ENCODE measurements at regions not wholly inside any gene's neighbourhood (a gene's known extent, or its start where the extent isn't known, plus 50 kb on each side); places are given as distances from the start of the nearest gene placed in this dataset.
"Not testable (repeated sequence)": the region's sequence is repeated elsewhere in the genome, so short reads cannot be mapped to it uniquely, and the experiment has no call there.

DNA sequence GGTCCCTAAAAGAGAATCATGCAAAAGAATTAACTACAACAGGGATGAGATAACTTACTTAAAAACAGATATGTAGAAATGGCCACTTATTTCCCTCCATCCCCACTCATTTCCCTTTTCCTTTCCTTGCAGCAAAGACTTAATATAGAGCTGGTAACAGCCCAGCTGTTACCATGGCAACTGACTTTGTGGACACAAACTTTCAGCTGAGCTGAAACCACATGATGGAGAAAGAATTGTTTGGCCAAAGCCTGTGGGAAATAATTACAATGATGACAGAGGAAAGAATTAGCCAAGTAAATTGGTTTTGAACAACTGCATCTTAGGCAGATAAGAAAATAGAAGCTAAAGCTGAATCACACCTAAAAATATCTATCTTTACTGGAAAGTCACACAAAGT is 364.9 kb downstream of the GALC start:
- no peak for DNase-seq

GRCh38 chr14:87626266-87626665 is 366.7 kb downstream of the GALC start:
- no peak for DNase-seq

DNA sequence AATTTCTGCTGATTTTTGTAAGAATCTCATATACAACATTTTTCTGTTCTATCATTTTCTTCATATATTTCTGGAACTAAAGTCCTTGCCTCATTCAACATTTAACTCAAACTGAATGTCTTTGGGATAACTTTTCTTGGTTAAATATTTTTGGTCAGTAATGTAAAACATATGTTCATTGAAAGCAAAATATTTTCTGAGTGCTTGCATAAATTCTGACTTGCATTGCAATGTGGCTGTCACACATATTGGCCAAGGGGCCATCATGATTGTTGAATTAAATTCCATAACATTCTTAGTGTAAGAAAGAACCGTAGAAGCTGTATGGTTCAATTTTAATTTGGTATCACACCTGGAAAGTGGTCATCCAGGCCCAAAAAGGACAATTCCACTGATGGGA is 369.4 kb downstream of the GALC start:
- DNase-seq = no peak

GRCh38 chr14:87617079-87617478 is 375.9 kb downstream of the GALC start:
- no peak for DNase-seq

- peak; percentile 9 for DNase-seq
Measured at GRCh38 chr14:87615822-87616679, 376.9 kb downstream of the GALC start.

- DNase-seq = no peak
Measured at GRCh38 chr14:87615047-87615446, 377.9 kb downstream of the GALC start.

DNA sequence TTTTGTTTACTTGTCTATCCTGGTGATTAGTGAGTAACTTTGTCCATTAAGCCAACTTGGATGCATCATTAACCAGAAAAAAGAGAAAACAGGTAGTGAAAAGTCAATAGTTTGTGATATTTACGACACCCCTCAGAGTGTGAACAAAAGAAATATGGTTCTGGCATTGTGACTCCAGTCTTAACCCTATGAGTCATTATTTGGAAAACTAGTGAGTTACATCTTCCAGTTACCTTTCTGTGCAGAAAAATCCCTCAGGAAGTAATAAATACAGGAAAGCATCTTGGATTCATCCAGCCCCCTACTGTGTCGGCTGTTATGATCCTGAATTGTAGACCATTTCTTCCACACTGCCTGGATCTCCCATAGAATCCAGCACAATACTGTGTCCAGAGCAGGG is 379.1 kb downstream of the GALC start:
- DNase-seq = no peak

- not testable (repeated sequence) for DNase-seq
Measured at GRCh38 chr14:87607056-87607455, 385.9 kb downstream of the GALC start.

GRCh38 chr14:87601036-87601435 is 391.9 kb downstream of the GALC start:
- no peak for DNase-seq

GRCh38 chr14:87600240-87600639 is 392.7 kb downstream of the GALC start:
- DNase-seq = no peak

DNA sequence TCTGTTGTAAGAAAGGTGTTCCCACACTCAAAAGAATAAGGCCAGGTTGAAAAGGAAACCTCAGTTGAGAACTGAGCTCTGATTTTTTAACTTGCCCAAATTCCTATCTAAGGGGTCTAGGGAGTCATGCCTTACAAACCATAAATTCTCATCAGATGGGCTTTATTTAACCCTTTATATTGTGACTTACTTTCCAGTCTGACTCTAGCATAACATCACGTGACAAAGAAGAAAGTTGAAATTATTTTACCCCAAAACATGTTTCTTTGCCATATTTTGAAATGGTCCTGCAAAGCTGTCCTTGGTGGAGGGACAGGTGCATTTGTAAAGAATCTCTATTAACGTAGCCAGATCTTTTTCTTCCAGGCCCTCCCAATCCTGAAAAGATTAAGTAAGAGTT is 411.7 kb downstream of the GALC start:
- no peak for DNase-seq

DNA sequence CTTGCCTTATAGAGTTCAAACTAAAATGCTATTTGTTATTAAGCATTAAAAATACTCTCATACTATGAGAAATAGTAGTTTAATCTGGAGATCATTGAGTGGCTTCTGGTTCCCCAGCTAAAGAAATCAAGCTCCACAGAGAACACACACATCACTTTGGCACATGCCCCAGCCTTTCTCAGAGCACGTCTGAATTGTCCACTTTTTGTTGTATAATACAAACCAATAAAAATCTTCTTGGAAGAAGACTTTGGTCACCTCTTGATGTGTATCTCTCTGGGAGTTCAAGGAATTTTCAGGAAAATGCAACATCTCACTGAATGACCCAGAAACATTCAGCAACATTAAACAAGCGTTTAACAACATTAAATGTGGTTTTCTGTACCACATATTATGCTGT is 413.9 kb downstream of the GALC start:
- DNase-seq = no peak

DNA sequence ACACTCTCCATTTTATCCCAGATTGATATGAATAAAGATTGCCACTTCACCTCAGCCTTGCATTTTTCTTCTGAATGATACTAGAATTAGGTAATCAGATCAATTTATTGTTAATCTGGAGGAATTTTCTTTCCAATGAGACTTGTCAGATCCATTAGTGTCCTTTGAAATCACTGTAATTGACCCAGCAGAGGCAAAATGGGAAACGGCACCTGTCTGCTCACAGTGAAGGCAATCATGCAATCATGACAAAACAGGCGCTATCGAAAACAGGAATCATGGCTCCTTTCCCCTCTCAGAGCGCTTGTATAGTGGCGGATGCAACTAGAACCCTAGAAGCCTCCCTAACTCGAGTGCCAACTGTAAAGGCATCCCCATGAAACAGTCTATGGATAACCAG is 417.6 kb downstream of the GALC start:
- DNase-seq = no peak

GRCh38 chr14:87573591-87573990 is 419.4 kb downstream of the GALC start:
- DNase-seq = no peak

DNA sequence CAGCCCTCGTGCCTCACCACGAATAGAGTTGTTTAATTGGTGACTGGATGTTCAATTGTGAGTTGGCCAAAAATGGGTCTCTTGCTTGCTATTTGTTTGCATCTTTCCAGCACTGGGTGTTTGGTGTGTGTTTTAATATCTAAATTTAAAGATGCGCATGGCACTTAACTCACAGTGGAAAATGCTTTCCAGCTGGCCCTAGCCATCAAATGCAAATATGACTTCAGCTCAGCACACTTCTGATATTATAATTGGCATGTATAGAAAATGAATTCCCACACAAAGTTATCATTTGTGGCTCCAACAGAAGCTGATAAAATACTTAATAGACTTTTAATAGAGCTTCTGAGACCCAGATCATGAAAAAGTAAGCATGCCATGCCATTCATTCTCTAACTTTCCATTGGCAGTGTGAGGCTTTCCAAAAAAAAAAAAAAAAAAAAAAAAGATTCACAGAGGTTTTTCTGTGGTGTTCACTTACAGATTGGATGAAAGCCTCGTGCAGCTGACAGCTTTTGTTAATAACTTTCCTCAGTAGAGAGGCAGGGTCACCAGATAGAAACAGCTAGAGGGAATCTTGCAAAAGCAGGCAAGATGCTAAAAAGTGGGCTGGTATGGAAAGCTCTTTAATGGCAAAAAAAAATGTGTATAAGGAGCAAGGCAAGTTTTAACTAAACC is 425.2 kb downstream of the GALC start:
- DNase-seq = no peak

GRCh38 chr14:87566991-87567390 is 426.0 kb downstream of the GALC start:
- DNase-seq = no peak

DNA sequence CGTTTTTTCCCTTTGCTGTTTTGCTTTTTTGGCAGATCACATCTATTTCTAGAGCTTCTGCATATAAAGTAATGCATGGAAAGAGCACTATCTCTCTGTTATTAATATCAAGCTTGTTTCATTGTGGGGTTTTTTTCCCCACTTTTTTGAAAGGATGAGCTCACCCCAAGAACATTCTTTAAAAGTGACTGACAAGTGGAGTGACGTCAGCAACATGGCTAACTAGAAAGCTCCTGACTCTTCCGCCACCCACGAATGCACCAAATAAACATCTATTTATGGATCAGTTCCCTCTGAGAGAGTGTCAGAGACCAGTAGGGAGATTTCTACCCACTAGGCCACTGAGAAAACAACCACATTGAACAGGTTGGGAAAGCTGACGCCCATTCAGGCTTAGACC is 445.4 kb downstream of the GALC start:
- no peak for DNase-seq

DNA sequence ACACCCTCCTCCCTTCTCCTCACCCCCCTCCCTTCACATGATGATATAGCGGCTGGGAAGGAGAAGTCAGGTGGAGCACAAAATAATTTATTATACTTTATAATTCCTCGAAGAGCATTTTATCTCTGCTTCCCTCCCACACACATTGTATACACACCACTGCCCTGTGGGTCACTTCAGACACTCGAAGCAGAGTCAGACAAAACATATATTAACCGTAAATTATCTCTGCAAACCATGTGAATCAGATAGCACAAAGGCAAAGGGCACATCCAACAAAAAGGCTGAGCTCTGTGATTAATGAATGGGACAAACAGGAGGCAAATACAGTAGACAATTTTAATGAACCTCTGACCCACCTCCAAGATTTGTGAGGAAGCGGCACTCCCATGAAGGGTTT is 450.7 kb downstream of the GALC start:
- DNase-seq = no peak

- DNase-seq = no peak
Measured at GRCh38 chr14:87540339-87540738, 452.6 kb downstream of the GALC start.

- no peak for DNase-seq
Measured at GRCh38 chr14:87529081-87529480, 463.9 kb downstream of the GALC start.

- DNase-seq = no peak
Measured at GRCh38 chr14:87526731-87527130, 466.3 kb downstream of the GALC start.

- DNase-seq = no peak
Measured at GRCh38 chr14:87524011-87524410, 469.0 kb downstream of the GALC start.

DNA sequence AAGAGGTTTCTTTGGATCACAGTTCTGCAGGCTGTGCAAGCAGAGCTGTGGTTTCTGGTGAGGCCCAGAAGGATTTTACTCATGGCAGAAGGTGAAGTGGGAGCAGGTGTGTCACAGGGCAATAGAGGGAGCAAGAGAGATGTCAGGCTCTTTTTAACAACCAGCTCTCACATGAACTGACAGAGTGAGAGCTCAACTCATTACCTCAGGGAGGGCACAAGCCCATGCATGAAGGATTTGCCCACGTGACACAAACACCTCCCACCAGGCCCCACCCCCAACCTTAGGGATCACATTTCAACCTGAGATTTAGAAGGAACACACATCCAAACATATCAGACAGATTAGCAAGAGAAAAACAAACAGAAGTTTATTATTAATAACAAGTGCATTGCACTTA is 470.4 kb downstream of the GALC start:
- no peak for DNase-seq

DNA sequence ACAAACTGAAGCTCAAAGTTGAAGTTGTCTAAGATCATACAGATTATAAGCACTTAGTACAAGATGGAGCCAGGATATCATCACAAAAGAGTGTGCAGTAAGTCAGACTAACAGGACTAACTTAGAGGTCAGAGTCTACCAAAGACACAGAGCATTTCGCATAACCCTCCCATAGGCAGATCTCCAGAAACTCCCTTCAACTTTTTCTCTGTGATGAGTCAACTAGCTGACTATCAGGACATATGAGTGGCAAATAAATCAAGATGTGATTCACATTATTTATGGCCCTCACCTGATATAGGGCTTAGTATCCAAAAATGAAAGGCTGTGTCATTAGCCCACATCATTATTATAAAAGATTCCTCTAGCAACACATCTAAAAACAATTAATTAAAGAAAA is 484.6 kb downstream of the GALC start:
- DNase-seq = no peak

- DNase-seq = no peak
Measured at GRCh38 chr14:87503711-87504110, 489.3 kb downstream of the GALC start.

Measured in activated naive CD4-positive, alpha-beta T cell treated with anti-CD3 and anti-CD28 coated beads, Interleukin-2, amount 50 U/mL, for 16 hours (primary cell).